ENCODE measurements at regions not wholly inside any gene's neighbourhood (a gene's known extent, or its start where the extent isn't known, plus 50 kb on each side); places are given as distances from the start of the nearest gene placed in this dataset.

- no peak overlapping the region for H3K4me3 ChIP-seq (replicated peaks; ENCODE audit: low read depth, low read length)
- no peak for TF ChIP-seq CTCF (IDR thresholded peaks at IDR 0.05; ENCODE audit: low read length, missing control alignments)
- DNase-seq (ENCODE audit: low read depth): no peak
Measured at GRCh38 chrX:82591421-82591820, 916.7 kb upstream of the POU3F4 start.

GRCh38 chrX:82626978-82627377, 881.1 kb upstream of the POU3F4 start:
- TF ChIP-seq CTCF (IDR thresholded peaks at IDR 0.05; ENCODE audit: low read length, missing control alignments): no peak
- no peak for DNase-seq (ENCODE audit: low read depth)
- H3K4me3 ChIP-seq (replicated peaks; ENCODE audit: low read depth, low read length): no peak overlapping the region

GRCh38 chrX:82627568-82627967, 880.5 kb upstream of the POU3F4 start:
- DNase-seq (ENCODE audit: low read depth): no peak
- no peak overlapping the region for H3K4me3 ChIP-seq (replicated peaks; ENCODE audit: low read depth, low read length)
- no peak for TF ChIP-seq CTCF (IDR thresholded peaks at IDR 0.05; ENCODE audit: low read length, missing control alignments)

GRCh38 chrX:82648062-82648461, 860.0 kb upstream of the POU3F4 start:
- no peak for TF ChIP-seq CTCF (IDR thresholded peaks at IDR 0.05; ENCODE audit: low read length, missing control alignments)
- DNase-seq (ENCODE audit: low read depth): no peak

GRCh38 chrX:82649645-82650044, 858.4 kb upstream of the POU3F4 start:
- no peak for TF ChIP-seq CTCF (IDR thresholded peaks at IDR 0.05; ENCODE audit: low read length, missing control alignments)
- DNase-seq (ENCODE audit: low read depth): no peak
- no peak overlapping the region for H3K4me3 ChIP-seq (replicated peaks; ENCODE audit: low read depth, low read length)

More at GRCh38 chrX:82648062-82648461, 860.0 kb upstream of the POU3F4 start:
- H3K4me3 ChIP-seq (replicated peaks; ENCODE audit: low read depth, low read length): no peak overlapping the region

- DNase-seq (ENCODE audit: low read depth): no peak
- TF ChIP-seq CTCF (IDR thresholded peaks at IDR 0.05; ENCODE audit: low read length, missing control alignments): no peak
- H3K4me3 ChIP-seq (replicated peaks; ENCODE audit: low read depth, low read length): no peak overlapping the region
Measured at GRCh38 chrX:82658492-82658891, 849.6 kb upstream of the POU3F4 start.

- H3K4me3 ChIP-seq (replicated peaks; ENCODE audit: low read depth, low read length): no peak overlapping the region
- no peak for DNase-seq (ENCODE audit: low read depth)
- no peak for TF ChIP-seq CTCF (IDR thresholded peaks at IDR 0.05; ENCODE audit: low read length, missing control alignments)
Measured at GRCh38 chrX:82666355-82666754, 841.7 kb upstream of the POU3F4 start.
